HepG2 (cell line): ENCODE measurements at regions not wholly inside any gene's neighbourhood (a gene's known extent, or its start where the extent isn't known, plus 50 kb on each side); places are given as distances from the start of the nearest gene placed in this dataset.

Source experiments
- ATAC-seq: fragments of 200-7000 bp; cut with Tn5 transposase; 3 replicates; pipeline ENCODE4 v1.9.1; 2020; ENCODE audit warnings: mild to moderate bottlenecking, moderate library complexity
- BruUV-seq: library from RNA; stranded (reverse); fragments of 400-500 nt; replicated peaks from 2 replicates; lab custom pipeline; 2021; lab: Mats Ljungman, UMichigan
- CTCF ChIA-PET: fragments of 300-600 bp; formaldehyde crosslinking; extraction: SDS; loops from one replicate; lab custom pipeline; 2021; ENCODE audit warnings: low total read pairs, inconsistent platforms, low intra/inter-chr PET ratio; lab: Yijun Ruan, JAX
- POLR2A ChIA-PET: fragments of 350-600 bp; sonication (Branson Sonifier 250); formaldehyde crosslinking; loops from one replicate; lab custom pipeline; 2020; ENCODE audit warnings: antibody characterized with exemption, inconsistent platforms; lab: Yijun Ruan, JAX
- DNase-seq: peaks from one replicate; pipeline ENCODE4 v3.0.0-alpha.2; 2015; ENCODE audit warnings: low spot score
- FAIRE-seq: peaks from 3 replicates; lab custom pipeline; 2011; peaks lifted over from hg19 to GRCh38; lab: Jason Lieb, UNC
- H2AFZ ChIP-seq: one replicate; pipeline ENCODE4 v1.6.1; 2011; ENCODE audit warnings: low read length, inconsistent platforms
- H3K27ac ChIP-seq: fragments of 300-600 bp; 3 replicates; pipeline ENCODE4 v1.8.0; 2011; ENCODE audit warnings: mixed run types, mild to moderate bottlenecking, mixed read lengths, low read length, inconsistent platforms; ENCODE audit not compliant: insufficient read depth; ENCODE audit errors: extremely low read length
- H3K27me3 ChIP-seq, 2 experiments: fragments of 200-600 bp in 1 of 2; 2 replicates in 1 of 2; 3 replicates in 1 of 2; pipeline versions ENCODE4 v1.6.0 to v1.8.0; 2011; ENCODE audit warnings: low read length in 2 of 2, mild to moderate bottlenecking in 2 of 2, moderate library complexity in 2 of 2, inconsistent platforms in 1 of 2; ENCODE audit not compliant: insufficient read depth in 2 of 2, control insufficient read depth in 1 of 2
- H3K36me3 ChIP-seq, 2 experiments: fragments of 200-600 bp in 1 of 2; replicated peaks in 1 of 2; 2 replicates in 1 of 2; 3 replicates in 1 of 2; pipeline versions ENCODE4 v1.5.1 to v1.8.0; 2011; ENCODE audit warnings: low read length in 2 of 2, inconsistent platforms in 1 of 2; ENCODE audit not compliant: insufficient read depth in 2 of 2, control insufficient read depth in 1 of 2
- H3K4me1 ChIP-seq: 2 replicates; pipeline ENCODE4 v1.5.1; 2012; ENCODE audit warnings: low read length, inconsistent platforms; ENCODE audit not compliant: insufficient read depth
- H3K4me2 ChIP-seq: 2 replicates; pipeline ENCODE4 v1.6.0; 2011; ENCODE audit warnings: low read depth, low read length, inconsistent platforms
- H3K4me3 ChIP-seq, 3 experiments: fragments of 200-600 bp in 1 of 3; sonication (generic), shearing (Covaris generic) in 1 of 3; replicated peaks in 1 of 3; 2 replicates each; pipeline ENCODE4 v1.5.1; 2011 to 2016; ENCODE audit warnings: low read length in 3 of 3, inconsistent platforms in 2 of 3, low read depth in 2 of 3, mild to moderate bottlenecking in 2 of 3, control low read depth in 1 of 3, mixed read lengths in 1 of 3; ENCODE audit not compliant: insufficient read depth in 1 of 3
- H3K79me2 ChIP-seq: one replicate; pipeline ENCODE4 v1.6.1; 2011; ENCODE audit warnings: low read length, inconsistent platforms; ENCODE audit not compliant: insufficient read depth
- H3K9ac ChIP-seq: 2 replicates; pipeline ENCODE4 v1.6.0; 2011; ENCODE audit warnings: mild to moderate bottlenecking, low read depth, low read length, inconsistent platforms; ENCODE audit not compliant: insufficient read depth
- H3K9me3 ChIP-seq: 2 replicates; pipeline ENCODE4 v1.5.1; 2012; ENCODE audit warnings: mild to moderate bottlenecking, low read length
- H4K20me1 ChIP-seq: 2 replicates; pipeline ENCODE4 v1.6.0; 2011; ENCODE audit warnings: inconsistent platforms, mild to moderate bottlenecking, low read length, moderate library complexity; ENCODE audit not compliant: insufficient read depth
- ARID5B ChIP-seq: IDR thresholded peaks from 2 replicates; pipeline ENCODE4 v1.4.0; 2020; ENCODE audit warnings: mild to moderate bottlenecking, missing genetic modification reagents
- DR1 ChIP-seq: sonication (generic); formaldehyde crosslinking; IDR thresholded peaks from 2 replicates; pipeline ENCODE4 v1.8.0; 2021; ENCODE audit warnings: mild to moderate bottlenecking, missing genetic modification reagents, inconsistent platforms
- NFATC3 ChIP-seq: sonication (generic); formaldehyde crosslinking; IDR thresholded peaks from 2 replicates; pipeline ENCODE4 v1.5.1; 2020; ENCODE audit warnings: mild to moderate bottlenecking, missing genetic modification reagents
- PCBP1 ChIP-seq: fragments of 200-400 bp; formaldehyde crosslinking; IDR thresholded peaks from 2 replicates; pipeline ENCODE4 v1.6.1; 2017; ENCODE audit warnings: mild to moderate bottlenecking, low read depth, low read length, borderline replicate concordance
- PHF8 ChIP-seq: sonication (generic); formaldehyde crosslinking; IDR thresholded peaks from 2 replicates; pipeline ENCODE4 v1.5.0; 2020; ENCODE audit warnings: missing genetic modification reagents
- RAD21 ChIP-seq: fragments of 450-650 bp; formaldehyde crosslinking; IDR thresholded peaks from 2 replicates; pipeline ENCODE4 v1.5.0; 2020; ENCODE audit warnings: mild to moderate bottlenecking
- SMC3 ChIP-seq: IDR thresholded peaks from 2 replicates; pipeline ENCODE4 v1.6.1; 2011; ENCODE audit warnings: low read length, improper control_type of control experiment
- SMYD3 ChIP-seq: sonication (generic); formaldehyde crosslinking; IDR thresholded peaks from 2 replicates; pipeline ENCODE4 v1.8.1; 2023; ENCODE audit warnings: mild to moderate bottlenecking, missing genetic modification reagents
- SPEN ChIP-seq: sonication (generic); formaldehyde crosslinking; IDR thresholded peaks from 2 replicates; pipeline ENCODE4 v1.5.1; 2020; ENCODE audit warnings: low read depth, mild to moderate bottlenecking, missing genetic modification reagents
- YEATS4 ChIP-seq: sonication (generic); formaldehyde crosslinking; IDR thresholded peaks from 2 replicates; pipeline ENCODE4 v1.4.0; 2020; ENCODE audit warnings: missing genetic modification reagents, borderline replicate concordance
- ZNF264 ChIP-seq: sonication (generic); formaldehyde crosslinking; IDR thresholded peaks from 2 replicates; pipeline ENCODE4 v1.4.0; 2020; ENCODE audit warnings: missing genetic modification reagents
- ZNF546 ChIP-seq: sonication (generic); formaldehyde crosslinking; conservative IDR thresholded peaks from 2 replicates; pipeline ENCODE4 v1.8.1; 2023; ENCODE audit warnings: mild to moderate bottlenecking, missing genetic modification reagents
- ZNF572 ChIP-seq: sonication (generic); formaldehyde crosslinking; IDR thresholded peaks from 2 replicates; pipeline ENCODE4 v1.5.1; 2020; ENCODE audit warnings: mild to moderate bottlenecking, missing genetic modification reagents
- WGBS: methylation state at CpG from one replicate; pipeline ENCODE4 v1.1.6; 2017; ENCODE audit warnings: low lambda C conversion rate; 5-methylcytosine and 5-hydroxymethylcytosine counted together
- in situ Hi-C: cut with HindIII; loops from 2 replicates; pipeline ENCODE4 v1.10.0; 2017; ENCODE audit warnings: low pct_unique_long_range_greater_than_20kb; ENCODE audit not compliant: extremely low pct_ligation_motif_present
- intact Hi-C: fragments of 100-400 bp; cut with micrococcal nuclease; formaldehyde crosslinking; loops from one replicate; pipeline ENCODE4 v1.10.0; 2022; ENCODE audit not compliant: unreplicated experiment
- TF ChIP-seq, protein P1 (sequence below): fragments of 450-650 bp; IDR thresholded peaks from 2 replicates; pipeline ENCODE4 v1.6.1; 2017
- TF ChIP-seq, protein P2 (sequence below): IDR thresholded peaks from 2 replicates; pipeline ENCODE4 v1.6.1; 2016
- TF ChIP-seq, protein P3 (sequence below): sonication (generic); formaldehyde crosslinking; IDR thresholded peaks from 2 replicates; pipeline ENCODE4 v1.9.0; 2022; ENCODE audit warnings: missing genetic modification reagents, mild to moderate bottlenecking, borderline replicate concordance

DNA sequence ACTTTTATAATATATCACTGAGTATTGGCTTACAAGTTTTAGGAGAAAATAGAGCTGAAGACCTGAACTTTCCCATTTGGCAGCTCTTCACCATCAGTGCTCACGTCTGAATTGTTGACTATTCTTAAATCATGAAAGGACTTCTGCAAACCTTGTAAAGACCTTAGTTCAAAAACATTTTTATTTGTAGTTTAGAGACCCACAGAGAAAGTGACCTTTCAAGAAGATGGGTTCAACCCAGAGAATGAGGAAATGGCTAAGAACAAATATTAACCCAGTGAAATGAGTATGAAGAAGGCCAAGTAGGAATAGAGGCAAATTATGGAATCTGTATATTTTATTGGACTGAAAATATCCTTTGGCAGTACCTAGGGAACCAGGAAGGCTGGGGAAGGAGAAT is 1151.1 kb downstream of the GATA3 start:
- Histone ChIP-seq H3K4me2 (no peak overlapping the region), H3K4me3 (no peak overlapping the region), H3K27ac (no peak overlapping the region), H3K27me3 (no peaks in the 10 kb centered on the region), H4K20me1 (no peaks in the 10 kb centered on the region), H3K9ac (no peak overlapping the region), H3K36me3 (no peaks in the 10 kb centered on the region), H2AFZ (no peak overlapping the region), H3K79me2 (no peaks in the 10 kb centered on the region), H3K9me3 (no peaks in the 10 kb centered on the region), H3K4me1 (no peaks in the 10 kb centered on the region)
- POLR2A ChIA-PET, result no interaction called here
- DNase-seq (no peak), ATAC-seq (no peak), FAIRE-seq (no peak)
- BruUV-seq, result no TSS peak
- intact Hi-C loops (no loop called here), in situ Hi-C loops (loop anchor here (10.0 kb wide), 1 partner anchor 1331 kb away; no protein-coding TSS in a partner anchor)
- CTCF ChIA-PET, result no interaction called here
- TF ChIP-seq, protein P1, sequence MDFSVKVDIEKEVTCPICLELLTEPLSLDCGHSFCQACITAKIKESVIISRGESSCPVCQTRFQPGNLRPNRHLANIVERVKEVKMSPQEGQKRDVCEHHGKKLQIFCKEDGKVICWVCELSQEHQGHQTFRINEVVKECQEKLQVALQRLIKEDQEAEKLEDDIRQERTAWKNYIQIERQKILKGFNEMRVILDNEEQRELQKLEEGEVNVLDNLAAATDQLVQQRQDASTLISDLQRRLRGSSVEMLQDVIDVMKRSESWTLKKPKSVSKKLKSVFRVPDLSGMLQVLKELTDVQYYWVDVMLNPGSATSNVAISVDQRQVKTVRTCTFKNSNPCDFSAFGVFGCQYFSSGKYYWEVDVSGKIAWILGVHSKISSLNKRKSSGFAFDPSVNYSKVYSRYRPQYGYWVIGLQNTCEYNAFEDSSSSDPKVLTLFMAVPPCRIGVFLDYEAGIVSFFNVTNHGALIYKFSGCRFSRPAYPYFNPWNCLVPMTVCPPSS, result no peak
- TF ChIP-seq, protein P2, sequence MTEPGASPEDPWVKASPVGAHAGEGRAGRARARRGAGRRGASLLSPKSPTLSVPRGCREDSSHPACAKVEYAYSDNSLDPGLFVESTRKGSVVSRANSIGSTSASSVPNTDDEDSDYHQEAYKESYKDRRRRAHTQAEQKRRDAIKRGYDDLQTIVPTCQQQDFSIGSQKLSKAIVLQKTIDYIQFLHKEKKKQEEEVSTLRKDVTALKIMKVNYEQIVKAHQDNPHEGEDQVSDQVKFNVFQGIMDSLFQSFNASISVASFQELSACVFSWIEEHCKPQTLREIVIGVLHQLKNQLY (CRISPR knock-in tag), result no peak
- TF ChIP-seq, protein P3, sequence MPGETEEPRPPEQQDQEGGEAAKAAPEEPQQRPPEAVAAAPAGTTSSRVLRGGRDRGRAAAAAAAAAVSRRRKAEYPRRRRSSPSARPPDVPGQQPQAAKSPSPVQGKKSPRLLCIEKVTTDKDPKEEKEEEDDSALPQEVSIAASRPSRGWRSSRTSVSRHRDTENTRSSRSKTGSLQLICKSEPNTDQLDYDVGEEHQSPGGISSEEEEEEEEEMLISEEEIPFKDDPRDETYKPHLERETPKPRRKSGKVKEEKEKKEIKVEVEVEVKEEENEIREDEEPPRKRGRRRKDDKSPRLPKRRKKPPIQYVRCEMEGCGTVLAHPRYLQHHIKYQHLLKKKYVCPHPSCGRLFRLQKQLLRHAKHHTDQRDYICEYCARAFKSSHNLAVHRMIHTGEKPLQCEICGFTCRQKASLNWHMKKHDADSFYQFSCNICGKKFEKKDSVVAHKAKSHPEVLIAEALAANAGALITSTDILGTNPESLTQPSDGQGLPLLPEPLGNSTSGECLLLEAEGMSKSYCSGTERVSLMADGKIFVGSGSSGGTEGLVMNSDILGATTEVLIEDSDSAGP (CRISPR knock-in tag), result no peak
- no peak for TF ChIP-seq ZNF572 (CRISPR knock-in tag)
- no peak for TF ChIP-seq DR1 (CRISPR knock-in tag)
- no peak for TF ChIP-seq PHF8 (CRISPR knock-in tag)
- TF ChIP-seq PCBP1, result no peak
- TF ChIP-seq SMYD3, result no peak
- TF ChIP-seq ZNF264 (CRISPR knock-in tag), result no peak
- TF ChIP-seq ZNF546, result no peak
- no peak for TF ChIP-seq NFATC3 (CRISPR knock-in tag)
- no peak for TF ChIP-seq RAD21 (CRISPR knock-in tag)
- TF ChIP-seq SMC3, result no peak
- TF ChIP-seq ARID5B (CRISPR knock-in tag), result no peak
- no peak for TF ChIP-seq SPEN (CRISPR knock-in tag)
- TF ChIP-seq YEATS4, result no peak
- 0% methylated on average over 1 of the region's 1 CpG for WGBS
